Fibroblast of villous mesenchyme (primary cell): ENCODE measurements at regions not wholly inside any gene's neighbourhood (a gene's known extent, or its start where the extent isn't known, plus 50 kb on each side); places are given as distances from the start of the nearest gene placed in this dataset.

Experiments
- DNase-seq: peaks from one replicate; pipeline ENCODE4 v3.0.0-alpha.2; 2010; ENCODE audit warnings: low read depth
- H3K4me3 ChIP-seq: 2 replicates; pipeline ENCODE4 v1.5.1; 2011; ENCODE audit warnings: low read depth, mild to moderate bottlenecking, low read length
- TF ChIP-seq, protein P1 (sequence below): IDR thresholded peaks from 2 replicates; pipeline ENCODE4 v1.5.1; 2012; ENCODE audit warnings: low read depth, mild to moderate bottlenecking, low read length; ENCODE audit not compliant: insufficient read depth

DNA sequence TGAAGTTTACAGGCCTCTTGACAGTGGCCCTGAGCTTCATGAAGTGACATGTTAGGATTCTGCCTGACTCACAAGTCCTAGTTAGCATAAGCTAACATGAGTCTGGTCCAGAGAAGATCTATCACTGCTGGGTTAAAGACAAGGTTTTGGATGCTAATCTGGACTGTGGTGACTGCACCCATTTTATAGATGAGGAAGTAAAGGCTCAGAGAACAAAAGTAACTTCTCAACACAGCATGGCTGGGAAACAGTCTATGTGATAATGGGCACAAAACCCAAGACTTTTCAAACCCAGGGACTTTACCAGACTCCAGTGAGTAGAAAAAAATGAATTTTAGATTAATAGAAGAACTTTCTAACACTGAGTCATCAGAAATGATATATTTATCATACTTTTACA lies 236.8 kb upstream of the IRX5 start:
- TF ChIP-seq, protein P1, sequence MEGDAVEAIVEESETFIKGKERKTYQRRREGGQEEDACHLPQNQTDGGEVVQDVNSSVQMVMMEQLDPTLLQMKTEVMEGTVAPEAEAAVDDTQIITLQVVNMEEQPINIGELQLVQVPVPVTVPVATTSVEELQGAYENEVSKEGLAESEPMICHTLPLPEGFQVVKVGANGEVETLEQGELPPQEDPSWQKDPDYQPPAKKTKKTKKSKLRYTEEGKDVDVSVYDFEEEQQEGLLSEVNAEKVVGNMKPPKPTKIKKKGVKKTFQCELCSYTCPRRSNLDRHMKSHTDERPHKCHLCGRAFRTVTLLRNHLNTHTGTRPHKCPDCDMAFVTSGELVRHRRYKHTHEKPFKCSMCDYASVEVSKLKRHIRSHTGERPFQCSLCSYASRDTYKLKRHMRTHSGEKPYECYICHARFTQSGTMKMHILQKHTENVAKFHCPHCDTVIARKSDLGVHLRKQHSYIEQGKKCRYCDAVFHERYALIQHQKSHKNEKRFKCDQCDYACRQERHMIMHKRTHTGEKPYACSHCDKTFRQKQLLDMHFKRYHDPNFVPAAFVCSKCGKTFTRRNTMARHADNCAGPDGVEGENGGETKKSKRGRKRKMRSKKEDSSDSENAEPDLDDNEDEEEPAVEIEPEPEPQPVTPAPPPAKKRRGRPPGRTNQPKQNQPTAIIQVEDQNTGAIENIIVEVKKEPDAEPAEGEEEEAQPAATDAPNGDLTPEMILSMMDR, result no peak
- DNase-seq, result no peak
- no peak overlapping the region for H3K4me3 ChIP-seq

DNA sequence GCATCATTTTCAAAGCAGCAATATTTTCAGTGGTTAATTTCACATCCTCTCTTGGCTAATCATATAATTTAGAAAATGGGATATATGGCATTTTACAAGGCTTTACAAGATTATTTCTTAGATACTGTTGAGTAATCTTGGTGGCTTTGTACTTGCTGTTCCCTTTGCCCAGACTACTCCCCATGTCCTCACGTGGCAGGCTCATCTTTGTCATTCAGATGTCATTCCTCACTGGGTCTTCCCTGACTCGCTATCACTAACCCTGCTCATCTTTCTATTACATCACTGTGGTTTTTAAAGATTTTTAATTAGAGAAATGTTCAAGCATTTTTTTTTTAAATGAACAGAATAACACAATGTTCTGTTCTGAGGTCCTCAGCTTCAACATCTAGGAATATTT lies 240.0 kb upstream of the IRX5 start:
- no peak for DNase-seq
- H3K4me3 ChIP-seq, result no peak overlapping the region
- TF ChIP-seq, protein P1, result no peak

DNA sequence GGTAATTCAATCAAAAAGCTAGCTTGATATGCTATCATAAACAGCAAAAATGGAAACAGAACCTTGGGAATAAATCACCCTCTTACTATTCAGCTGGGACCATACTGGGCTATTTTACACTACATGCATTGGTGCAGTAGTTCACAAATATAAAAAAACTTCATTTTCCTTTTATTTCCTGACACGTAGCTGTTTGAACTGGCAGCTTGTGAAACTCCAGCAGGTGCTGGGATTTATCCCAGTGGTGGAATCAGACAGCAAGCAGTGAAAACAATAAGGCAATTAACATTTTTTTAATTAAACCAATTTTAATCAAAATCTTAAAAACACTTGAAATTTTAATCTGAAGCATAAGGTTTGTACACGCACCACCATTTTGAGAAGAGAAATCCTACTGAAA lies 240.4 kb upstream of the IRX5 start:
- no peak overlapping the region for H3K4me3 ChIP-seq
- no peak for DNase-seq
- TF ChIP-seq, protein P1, result no peak

DNA sequence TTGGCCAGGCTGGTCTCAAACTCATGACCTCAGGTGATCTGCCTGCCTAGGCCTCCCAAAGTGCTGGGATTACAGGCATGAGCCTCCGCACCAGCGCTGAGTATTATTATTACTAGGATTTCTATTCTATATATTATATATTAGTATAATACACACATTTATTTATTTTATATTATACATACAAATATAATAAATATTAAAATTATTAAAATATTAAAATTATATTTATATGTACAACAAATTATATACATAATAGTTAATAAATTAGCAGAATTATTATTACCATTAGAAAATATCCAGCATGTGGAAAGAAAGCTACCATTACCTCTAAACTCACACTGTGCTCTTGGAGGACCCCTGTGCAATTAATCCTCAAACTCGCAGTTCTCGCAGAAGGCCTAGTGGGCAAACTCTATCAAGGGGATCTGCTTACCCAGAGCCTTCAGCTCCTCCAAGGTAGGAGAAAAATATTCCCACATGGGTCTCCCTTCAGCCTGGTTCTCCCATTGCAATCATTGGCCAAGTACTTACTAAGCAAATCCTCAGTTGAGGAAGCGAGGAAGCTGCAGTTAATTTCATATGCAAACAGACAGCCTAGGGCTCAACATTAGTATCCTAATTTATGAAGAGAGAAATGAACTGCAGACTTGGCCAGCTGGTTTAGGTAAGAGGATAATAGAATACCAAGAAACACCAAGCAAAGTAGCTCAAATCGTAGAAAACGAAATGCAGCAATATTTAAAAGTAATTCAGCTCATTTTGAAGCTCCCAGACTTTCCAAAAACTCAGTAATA lies 241.4 kb upstream of the IRX5 start:
- H3K4me3 ChIP-seq, result no peak overlapping the region
- TF ChIP-seq, protein P1, result no peak
- no peak for DNase-seq

DNA sequence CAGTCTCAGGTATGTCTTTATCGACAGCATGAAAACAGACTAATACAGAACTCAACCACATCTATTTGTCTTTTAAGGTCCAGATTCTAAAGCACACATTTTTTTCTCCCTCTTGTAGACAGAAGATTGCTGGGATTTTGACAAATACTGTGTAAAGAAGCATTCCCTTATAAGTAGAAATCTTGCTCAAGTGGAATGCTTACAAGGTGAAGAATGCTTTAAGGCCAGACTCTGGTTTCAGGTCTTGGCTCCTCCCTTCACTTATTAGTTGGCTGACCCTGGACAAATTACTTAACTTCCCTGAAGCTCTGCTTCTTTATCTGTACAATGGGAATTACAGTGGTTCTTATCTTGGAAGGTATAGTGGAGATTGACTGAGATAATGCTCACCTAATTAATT lies 242.3 kb upstream of the IRX5 start:
- no peak for DNase-seq
- no peak overlapping the region for H3K4me3 ChIP-seq
- TF ChIP-seq, protein P1, result no peak

DNA sequence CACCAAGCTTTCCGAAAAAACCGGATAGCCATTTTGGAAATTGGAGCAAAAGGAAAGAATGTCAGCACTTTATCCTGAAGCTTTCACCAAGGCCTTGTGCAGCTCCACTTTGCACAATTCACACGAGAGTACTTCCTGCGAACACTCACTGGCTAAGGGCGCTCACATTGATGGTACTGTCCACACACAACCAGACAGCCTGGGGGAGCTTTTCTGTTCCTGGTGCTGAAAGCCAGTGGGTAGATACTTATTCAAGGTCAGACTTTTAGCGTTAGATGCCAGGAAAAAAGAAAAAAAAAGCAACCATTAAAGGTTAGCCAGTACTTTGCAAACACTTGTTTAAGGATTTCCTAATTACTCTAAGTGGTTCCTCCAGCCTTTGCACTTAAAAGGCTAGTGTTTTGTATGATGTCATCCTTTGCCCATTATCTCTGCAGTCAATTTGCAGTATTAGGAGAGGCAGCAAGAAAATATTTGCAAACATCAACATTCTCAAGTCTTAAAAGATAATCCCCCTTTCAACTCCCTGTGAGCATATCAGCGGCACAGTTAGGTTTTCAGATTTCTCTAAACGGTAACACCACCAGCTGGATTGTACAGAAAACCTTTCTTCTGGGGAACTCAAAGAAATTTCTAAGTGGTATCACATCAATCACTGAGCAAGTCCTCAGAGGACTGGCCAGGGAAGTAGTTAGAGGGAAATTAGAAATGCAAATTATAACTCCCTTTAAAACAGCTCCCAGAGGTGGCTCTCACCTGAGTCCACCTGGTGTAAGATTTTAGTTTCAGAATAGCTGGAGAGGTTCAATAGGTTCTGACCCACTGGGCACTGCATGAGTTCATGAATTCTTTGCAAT lies 243.4 kb upstream of the IRX5 start:
- peak; percentile 1 for DNase-seq
- TF ChIP-seq, protein P1, result no peak
- H3K4me3 ChIP-seq, result no peak overlapping the region
